ENCODE measurements at regions not wholly inside any gene's neighbourhood (a gene's known extent, or its start where the extent isn't known, plus 50 kb on each side); places are given as distances from the start of the nearest gene placed in this dataset.

- TF ChIP-seq POLR2AphosphoS5 (IDR thresholded peaks at IDR 0.05): no peak
- no peak for TF ChIP-seq CTCF (IDR thresholded peaks at IDR 0.05 in 8 of 11, conservative IDR thresholded peaks at IDR 0.05 in 3 of 11)
Measured at GRCh38 chr4:162972661-162973330, 193.9 kb downstream of the NAF1 start.

Data from spleen (tissue), 7 donors.